Nephron (organoid): ENCODE measurements at regions not wholly inside any gene's neighbourhood (a gene's known extent, or its start where the extent isn't known, plus 50 kb on each side); places are given as distances from the start of the nearest gene placed in this dataset.

Source experiments
- H3K27ac Mint-ChIP-seq, 3 experiments: 2 replicates each; pipeline ENCODE4 v1.8.0; 2020; ENCODE audit warnings: mixed read lengths in 3 of 3, mild to moderate bottlenecking in 2 of 3, moderate library complexity in 1 of 3
- H3K27me3 Mint-ChIP-seq: 2 replicates; pipeline ENCODE4 v1.8.0; 2021; ENCODE audit warnings: low read depth, mild to moderate bottlenecking, moderate library complexity, mixed read lengths
- H3K36me3 Mint-ChIP-seq: 2 replicates; pipeline ENCODE4 v1.8.0; 2020; ENCODE audit warnings: low read depth, mixed read lengths
- H3K4me1 Mint-ChIP-seq: 2 replicates; pipeline ENCODE4 v1.8.0; 2020; ENCODE audit warnings: mixed read lengths
- H3K4me3 Mint-ChIP-seq, 3 experiments: 2 replicates each; pipeline ENCODE4 v1.8.0; 2020; ENCODE audit warnings: mild to moderate bottlenecking in 3 of 3, mixed read lengths in 3 of 3, moderate library complexity in 2 of 3
- H3K9me3 Mint-ChIP-seq: 2 replicates; pipeline ENCODE4 v1.8.0; 2020; ENCODE audit warnings: mixed read lengths
- CTCF ChIP-seq, 3 experiments: fragments of 200-600 bp; sonication (generic); IDR thresholded peaks; one replicate each; pipeline ENCODE4 v1.5.0; 2021; ENCODE audit warnings: antibody characterized with exemption in 3 of 3; ENCODE audit not compliant: unreplicated experiment in 3 of 3

DNA sequence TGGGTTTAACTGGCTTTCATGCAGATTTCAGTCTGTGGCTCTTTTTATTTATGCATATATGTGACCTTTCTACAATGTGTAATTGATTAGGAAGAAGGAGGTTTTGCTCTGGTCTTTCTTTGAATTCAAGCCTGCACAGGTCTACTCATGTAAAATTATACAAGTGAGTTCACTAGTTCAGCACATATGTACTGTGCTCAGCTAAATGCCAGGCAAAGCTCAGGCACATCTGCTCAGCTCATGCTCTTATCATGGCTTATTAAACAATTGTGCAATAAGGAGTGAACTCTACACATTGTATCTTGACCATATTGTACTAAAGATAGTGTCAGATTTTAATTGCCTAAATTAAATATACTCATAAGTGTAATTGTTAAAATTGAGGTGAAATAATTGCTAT lies 378.4 kb downstream of the ADGRL2 start:
- Mint-ChIP-seq H3K27me3 (no peaks in the 10 kb centered on the region), H3K9me3 (peaks cover under 1% of the 10 kb centered on the region), H3K4me3 (no peak overlapping the region), H3K27ac (no peak overlapping the region), H3K4me1 (peaks cover 14% of the 10 kb centered on the region), H3K36me3 (no peaks in the 10 kb centered on the region)
- no peak for TF ChIP-seq CTCF (IDR thresholded peaks at IDR 0.05; ENCODE audit: unreplicated experiment in 3 of 3)

DNA sequence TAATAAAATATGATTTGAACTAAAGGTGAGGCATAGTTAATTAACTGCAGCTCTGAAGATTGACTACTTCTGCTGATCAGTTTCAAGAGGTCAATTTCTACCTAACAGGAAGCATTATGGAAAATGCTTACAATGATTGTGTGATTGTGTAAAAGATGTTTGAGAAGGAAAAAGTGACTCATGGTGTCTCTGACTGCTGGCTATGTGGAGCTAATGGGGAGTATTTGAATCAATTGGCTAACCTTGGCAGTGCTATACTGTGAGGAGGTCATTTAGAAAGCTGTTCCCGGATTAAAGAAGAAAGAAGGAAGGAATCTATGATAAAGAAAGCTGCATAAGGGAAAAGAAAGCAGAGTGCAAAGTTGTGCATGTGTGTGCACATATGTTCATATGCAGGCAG lies 376.5 kb downstream of the ADGRL2 start:
- Mint-ChIP-seq H3K36me3 (no peaks in the 10 kb centered on the region), H3K4me1 (peaks cover 11% of the 10 kb centered on the region), H3K9me3 (peaks cover 2% of the 10 kb centered on the region), H3K27ac (no peak overlapping the region), H3K4me3 (no peak overlapping the region), H3K27me3 (peaks cover 4% of the 10 kb centered on the region)
- TF ChIP-seq CTCF (IDR thresholded peaks at IDR 0.05; ENCODE audit: unreplicated experiment in 3 of 3): no peak

GRCh38 chr1:82171955-82172354 lies 371.2 kb downstream of the ADGRL2 start:
- Mint-ChIP-seq H3K27me3 (peaks cover 4% of the 10 kb centered on the region), H3K27ac (no peak overlapping the region), H3K4me1 (no peaks in the 10 kb centered on the region), H3K36me3 (no peaks in the 10 kb centered on the region), H3K4me3 (no peak overlapping the region), H3K9me3 (peaks cover 2% of the 10 kb centered on the region)
- TF ChIP-seq CTCF (IDR thresholded peaks at IDR 0.05; ENCODE audit: unreplicated experiment in 3 of 3): no peak

DNA sequence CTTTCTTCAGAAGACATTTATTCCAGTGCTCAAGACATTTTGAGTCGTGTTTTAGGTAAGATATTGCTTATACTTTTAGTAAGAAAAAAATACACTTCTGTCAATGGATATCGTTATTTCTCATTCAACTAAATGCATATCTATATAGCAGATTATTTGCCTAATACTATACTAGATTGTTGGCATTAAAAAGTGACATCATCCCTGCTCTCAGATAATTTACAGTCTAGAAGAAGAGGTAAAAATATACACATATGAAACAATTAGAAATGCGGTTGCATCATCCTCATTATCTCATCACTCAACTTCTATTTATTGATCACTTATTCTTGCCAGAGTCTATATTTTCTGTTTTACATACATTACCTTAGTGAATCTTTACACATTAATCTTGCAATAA lies 367.7 kb downstream of the ADGRL2 start:
- no peaks in the 10 kb centered on the region for H3K9me3 Mint-ChIP-seq
- TF ChIP-seq CTCF (IDR thresholded peaks at IDR 0.05; ENCODE audit: unreplicated experiment in 3 of 3): no peak
- H3K27ac Mint-ChIP-seq: no peak overlapping the region
- H3K27me3 Mint-ChIP-seq: peaks cover 1% of the 10 kb centered on the region
- peaks cover 5% of the 10 kb centered on the region for H3K4me1 Mint-ChIP-seq
- H3K36me3 Mint-ChIP-seq: no peaks in the 10 kb centered on the region
- H3K4me3 Mint-ChIP-seq: no peak overlapping the region

GRCh38 chr1:82165304-82165703 lies 364.6 kb downstream of the ADGRL2 start:
- H3K4me1 Mint-ChIP-seq: peaks cover 35% of the 10 kb centered on the region

More at GRCh38 chr1:82165304-82165703, 364.6 kb downstream of the ADGRL2 start:
- H3K27me3 Mint-ChIP-seq: no peaks in the 10 kb centered on the region
- no peaks in the 10 kb centered on the region for H3K9me3 Mint-ChIP-seq
- no peak overlapping the region for H3K4me3 Mint-ChIP-seq
- no peak for TF ChIP-seq CTCF (IDR thresholded peaks at IDR 0.05; ENCODE audit: unreplicated experiment in 3 of 3)
- no peak overlapping the region for H3K27ac Mint-ChIP-seq
- H3K36me3 Mint-ChIP-seq: no peaks in the 10 kb centered on the region
